Fibroblast of peridontal ligament (primary cell): ENCODE measurements at regions not wholly inside any gene's neighbourhood (a gene's known extent, or its start where the extent isn't known, plus 50 kb on each side); places are given as distances from the start of the nearest gene placed in this dataset.

Source experiments
- DNase-seq: peaks from one replicate; pipeline ENCODE4 v3.0.0-alpha.2; 2010; ENCODE audit errors: extremely low read depth

- DNase-seq: peak; percentile 80
Measured at GRCh38 chr4:156710365-156711192, 261.0 kb downstream of the PDGFC start.

GRCh38 chr4:156705311-156705710, 266.3 kb downstream of the PDGFC start:
- peak; percentile 44 for DNase-seq

DNA sequence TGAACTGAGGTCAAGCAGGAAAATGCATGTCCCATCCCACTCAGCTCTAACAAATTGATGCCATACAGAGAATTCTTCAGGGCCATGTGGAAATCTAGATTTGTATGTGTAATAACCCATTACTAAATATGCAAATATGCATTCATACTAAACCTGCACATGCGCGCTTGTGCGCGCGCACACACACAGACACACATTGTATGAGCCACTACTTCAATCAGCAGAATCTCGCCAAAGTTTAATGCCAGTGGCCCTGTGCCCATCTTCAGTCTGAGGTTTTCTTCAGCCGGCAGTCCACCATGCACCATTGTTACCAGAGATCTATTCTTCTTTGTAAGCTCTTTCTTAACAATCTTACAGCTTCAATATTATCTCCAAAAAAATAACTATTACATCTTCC, 276.4 kb downstream of the PDGFC start:
- DNase-seq: no peak

DNA sequence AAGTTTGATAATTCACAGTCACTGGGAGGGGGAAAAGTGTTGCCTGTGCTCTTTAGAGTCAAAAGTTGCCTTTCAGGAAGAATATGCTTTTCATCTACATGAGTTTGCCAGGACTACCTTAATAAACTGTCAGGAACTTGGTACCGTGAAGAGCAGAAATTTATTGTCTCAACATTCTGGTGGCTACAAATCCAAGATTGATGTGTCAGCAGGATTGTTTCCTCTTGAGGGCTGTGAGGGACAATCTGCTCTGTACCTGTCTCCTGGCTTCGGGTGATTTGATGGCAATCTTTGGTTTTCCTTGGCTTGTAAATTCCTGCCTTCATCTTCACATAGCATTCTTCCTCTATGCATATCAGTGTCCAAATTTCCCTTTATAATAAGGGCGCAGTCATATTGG, 277.2 kb downstream of the PDGFC start:
- DNase-seq: no peak

DNA sequence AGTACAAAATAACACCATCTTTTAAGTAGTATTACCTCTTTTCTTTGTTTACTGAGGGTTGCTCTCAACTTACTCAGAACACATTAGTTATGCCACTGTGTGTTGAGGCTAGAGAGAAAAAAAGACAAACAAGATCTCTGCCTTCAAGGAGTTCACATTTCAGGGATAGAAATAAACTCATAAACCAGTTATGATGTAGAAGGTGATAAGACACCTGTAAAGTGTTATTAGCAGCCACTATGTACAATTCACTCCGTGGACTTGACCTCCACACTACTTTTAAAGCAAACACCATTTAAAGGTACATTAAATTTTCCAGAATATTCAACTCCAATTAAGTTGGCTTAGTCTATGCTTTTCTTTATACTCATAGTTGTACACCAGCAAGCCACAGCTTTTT, 278.0 kb downstream of the PDGFC start:
- DNase-seq: no peak

- no peak for DNase-seq
Measured at GRCh38 chr4:156692016-156692415, 279.6 kb downstream of the PDGFC start.

DNA sequence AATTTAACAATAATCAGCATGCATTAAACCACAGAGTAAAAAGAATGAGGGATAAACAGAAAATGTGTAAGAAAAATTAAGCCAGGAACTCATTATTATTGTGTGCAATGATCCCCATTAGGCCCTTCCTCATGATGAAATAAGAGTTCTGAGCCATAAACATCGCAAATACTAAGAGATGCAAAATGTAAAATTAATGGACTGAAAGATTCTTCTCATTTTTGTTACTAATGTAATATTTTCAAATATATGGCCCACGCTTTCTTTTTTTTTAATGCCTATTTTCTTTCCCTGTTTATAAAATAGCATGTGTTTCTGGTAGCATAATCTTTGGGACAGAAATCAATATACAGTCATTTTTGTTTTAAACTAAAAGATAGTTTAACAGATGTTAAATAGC, 281.0 kb downstream of the PDGFC start:
- no peak for DNase-seq

- DNase-seq: peak; percentile 99
Measured at GRCh38 chr4:156686120-156686519, 285.5 kb downstream of the PDGFC start.

GRCh38 chr4:156685308-156685707, 286.3 kb downstream of the PDGFC start:
- DNase-seq: no peak

DNA sequence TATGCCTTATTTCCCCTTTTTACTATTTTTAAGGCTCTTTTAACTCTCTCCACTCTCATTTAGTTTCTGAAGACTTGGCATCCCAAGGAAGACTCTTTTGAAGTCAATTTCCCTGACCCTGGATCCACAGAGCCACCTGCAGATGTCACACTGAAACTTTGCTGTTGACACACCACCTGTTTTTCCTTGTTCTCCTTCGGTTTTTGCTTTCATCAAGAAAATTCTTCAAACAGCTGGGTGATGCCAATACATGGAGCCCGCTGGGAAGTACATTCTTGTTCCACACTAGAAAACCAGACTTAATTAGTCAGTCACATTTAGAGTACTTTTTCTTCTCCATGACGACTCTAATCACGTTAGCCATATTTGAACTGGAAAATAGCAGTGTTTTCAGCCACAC, 293.9 kb downstream of the PDGFC start:
- no peak for DNase-seq

GRCh38 chr4:156677131-156677531, 294.5 kb downstream of the PDGFC start:
- DNase-seq: no peak

DNA sequence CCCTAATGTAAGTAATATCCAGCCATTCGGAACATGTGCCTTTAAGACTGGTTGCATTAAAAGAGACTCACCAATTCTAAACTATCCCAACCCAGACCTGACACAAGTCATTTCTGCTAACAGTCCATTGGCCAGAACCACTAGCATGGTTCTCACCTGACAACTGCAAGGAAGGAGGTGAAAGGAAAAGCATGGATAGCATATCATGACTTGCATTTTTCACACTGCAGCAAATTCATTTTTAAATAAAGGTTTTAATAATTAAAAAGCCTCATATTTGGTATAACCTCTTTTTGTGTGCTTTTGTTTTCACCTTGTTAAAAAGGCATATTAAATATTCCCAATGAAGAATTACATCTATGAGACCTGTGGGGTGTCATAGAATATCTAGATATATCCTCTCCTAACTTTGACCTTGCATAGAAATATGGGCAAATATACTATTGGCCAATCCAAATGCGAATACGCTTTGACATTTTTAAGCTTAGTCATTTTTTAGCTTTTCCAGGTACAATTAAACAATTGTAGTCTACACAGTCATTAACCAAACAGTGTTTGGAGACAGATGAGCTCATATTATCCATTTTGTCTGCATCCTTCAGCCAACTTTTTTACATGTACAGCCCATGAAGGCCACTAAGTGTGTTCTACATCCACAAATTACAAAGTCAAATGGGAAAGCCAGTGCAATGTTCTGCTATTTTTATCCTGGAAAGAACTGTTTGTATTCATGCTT, 295.3 kb downstream of the PDGFC start:
- no peak for DNase-seq

DNA sequence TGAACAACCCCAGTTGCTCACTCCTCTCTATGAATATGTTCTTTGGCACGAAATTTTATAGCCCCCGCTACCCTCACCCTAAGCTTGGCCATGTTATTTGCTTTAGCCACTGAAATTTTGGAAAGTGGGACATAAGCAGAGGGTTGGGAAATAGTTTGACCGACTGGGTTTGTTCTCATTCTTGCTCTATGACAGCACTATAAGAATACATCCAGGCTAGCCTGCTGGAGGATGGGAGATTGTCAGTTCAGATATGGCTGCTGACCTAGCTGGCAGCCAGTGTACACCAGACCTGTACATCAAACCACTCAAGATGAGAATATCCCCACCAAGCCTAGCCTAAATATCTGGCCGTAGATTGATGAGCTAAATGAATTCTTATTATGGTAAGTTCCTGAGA, 298.1 kb downstream of the PDGFC start:
- DNase-seq: peak; percentile 41

DNA sequence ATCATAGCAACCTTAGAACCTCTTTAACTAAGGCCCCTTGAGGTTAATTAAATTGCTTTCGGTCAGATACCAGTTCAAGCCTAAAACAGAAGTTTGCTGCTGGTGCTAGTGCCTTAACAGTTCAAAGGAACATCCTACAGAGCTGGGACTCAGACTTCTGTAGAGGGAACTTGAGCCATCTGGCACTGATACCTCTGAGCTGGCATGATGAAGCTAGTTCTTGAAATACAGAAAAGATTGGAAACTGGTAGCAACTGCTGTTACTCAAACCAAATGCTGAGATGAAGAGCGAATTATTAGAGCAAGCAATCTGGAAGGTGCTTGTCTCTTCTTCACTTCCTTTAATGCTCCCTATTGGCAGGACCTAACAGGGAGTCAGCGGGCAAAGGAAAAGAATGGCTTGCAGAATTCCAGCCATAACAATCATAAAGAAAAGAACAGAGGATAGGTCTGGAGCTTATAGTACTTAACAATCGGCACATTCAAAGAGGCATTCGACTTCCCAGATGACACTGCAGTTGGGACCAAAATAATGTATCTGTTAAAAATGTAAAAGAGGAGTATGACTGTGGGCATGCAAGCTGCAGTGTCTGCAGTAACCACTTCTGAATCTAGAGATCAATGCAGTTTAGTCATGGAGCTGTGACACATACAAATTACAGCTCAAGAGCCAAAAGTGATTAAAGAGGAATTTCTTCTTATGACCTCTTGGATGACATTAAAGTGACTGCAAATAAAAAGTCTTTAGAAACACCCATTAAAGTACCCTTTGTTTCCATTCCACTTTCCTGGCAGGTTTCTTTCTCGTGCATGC, 298.9 kb downstream of the PDGFC start:
- DNase-seq: peak; percentile 64

DNA sequence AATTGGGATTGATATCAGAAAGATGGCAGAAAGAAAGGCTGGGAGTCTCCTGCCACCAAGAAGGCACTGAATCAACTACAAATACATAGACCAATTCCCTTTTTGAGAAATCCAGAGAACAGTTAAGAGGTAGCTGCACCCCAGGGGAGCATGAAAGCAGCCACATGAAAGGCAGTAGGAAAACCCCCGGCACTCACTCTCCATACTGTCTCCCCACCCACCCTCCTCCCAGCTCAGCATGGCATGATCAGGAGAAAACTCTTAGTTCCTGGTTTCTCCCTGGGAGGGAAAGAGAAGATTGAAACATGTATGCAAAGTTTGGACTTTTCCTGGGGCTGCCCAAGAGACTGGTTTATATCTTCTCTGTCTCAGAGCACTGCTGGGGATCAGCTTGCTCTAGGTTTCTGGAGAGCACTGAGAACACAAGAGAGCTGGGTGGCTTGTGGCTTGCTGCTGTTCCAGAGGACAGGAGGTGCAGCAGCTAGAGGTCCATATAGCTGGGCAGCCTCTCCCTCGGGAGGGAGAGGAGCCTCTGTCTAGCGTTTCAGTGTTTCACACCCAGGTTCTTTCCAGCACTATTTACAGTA, 305.7 kb downstream of the PDGFC start:
- DNase-seq: no peak

DNA sequence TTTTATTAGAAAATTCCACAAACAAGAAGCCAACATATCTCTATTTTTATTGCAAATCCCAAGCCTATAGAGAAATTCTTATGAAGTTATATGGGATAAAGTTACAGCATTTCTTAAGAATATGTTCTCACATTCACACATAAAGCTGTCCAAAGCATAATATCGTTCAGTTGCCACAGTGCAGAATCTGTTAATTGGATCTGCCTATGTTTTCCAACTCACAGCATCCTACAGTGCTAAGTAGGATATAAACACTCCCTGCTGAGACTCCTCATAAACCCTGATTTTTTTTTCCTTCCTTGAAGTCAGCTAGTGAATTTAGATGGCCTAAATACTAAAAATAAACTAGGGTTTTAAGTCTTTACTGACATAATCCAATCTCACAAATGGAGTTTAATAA, 307.9 kb downstream of the PDGFC start:
- no peak for DNase-seq

GRCh38 chr4:156662921-156663320, 308.7 kb downstream of the PDGFC start:
- DNase-seq: no peak

GRCh38 chr4:156661555-156661954, 310.0 kb downstream of the PDGFC start:
- DNase-seq: no peak

DNA sequence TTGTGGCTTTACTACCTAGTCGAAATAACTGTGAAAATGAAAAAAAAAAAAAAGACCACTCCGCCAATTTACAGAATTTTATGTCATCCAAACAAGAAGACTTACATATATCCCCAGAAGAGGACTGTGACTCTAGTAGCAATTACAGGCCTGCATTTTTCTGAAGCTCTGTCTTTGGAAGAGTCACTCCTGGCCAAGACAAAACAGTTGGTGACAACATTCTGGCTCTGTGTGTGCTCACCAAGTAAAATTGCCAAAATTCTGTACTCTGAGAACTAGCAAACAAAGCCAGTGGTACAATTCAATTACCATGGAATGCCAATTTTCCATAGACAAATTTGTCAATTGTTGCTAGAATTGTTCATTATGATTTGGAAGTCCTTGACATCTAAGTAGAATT, 311.1 kb downstream of the PDGFC start:
- no peak for DNase-seq

DNA sequence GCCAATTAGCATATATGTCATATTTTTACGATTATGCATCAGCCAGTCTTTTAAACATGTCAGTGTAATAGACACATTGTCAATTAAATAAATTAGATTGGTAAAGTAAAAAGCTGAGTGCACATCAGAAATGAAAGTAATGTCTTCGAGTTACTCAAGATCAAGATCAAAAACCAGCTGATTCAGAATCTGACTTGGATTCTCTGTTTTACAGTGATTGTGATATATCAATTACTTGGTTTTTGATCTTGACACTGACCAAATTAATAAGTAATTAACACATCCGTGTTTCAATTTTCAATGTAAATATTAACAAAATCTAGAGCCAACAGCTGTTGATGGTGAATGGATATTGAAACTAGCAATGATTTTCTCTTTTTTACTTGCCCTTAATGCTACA, 311.6 kb downstream of the PDGFC start:
- no peak for DNase-seq

- peak; percentile 57 for DNase-seq
Measured at GRCh38 chr4:156659570-156659969, 312.0 kb downstream of the PDGFC start.

DNA sequence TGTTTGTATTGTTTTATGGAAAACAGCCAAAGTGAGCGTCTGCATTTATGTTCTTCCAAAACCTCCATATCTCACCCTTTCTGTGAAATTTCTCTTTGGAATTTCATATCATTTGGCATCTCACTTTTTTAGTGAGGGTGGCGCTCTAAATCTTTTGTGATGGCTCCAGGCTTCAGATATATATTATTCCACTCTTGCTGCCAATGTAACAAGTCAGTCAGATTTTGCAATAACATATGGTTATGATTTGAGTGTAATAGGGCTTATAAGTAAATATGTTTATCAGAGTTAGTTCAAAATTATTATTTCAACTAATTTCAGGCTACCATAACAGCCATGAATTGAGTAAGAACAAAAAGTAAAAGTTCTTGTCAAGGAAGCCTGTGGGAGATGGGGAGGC, 314.7 kb downstream of the PDGFC start:
- peak; percentile 82 for DNase-seq
